A673 (cell line): ENCODE measurements at regions not wholly inside any gene's neighbourhood (a gene's known extent, or its start where the extent isn't known, plus 50 kb on each side); places are given as distances from the start of the nearest gene placed in this dataset.

Source experiments
- EZH2 ChIP-seq: fragments of 200-600 bp; sonication (generic); IDR thresholded peaks from 2 replicates; pipeline ENCODE4 v1.6.1; 2017; ENCODE audit warnings: borderline replicate concordance, low read depth, mild to moderate bottlenecking, mixed read lengths, antibody characterized with exemption, low read length; ENCODE audit not compliant: poor library complexity, severe bottlenecking
- TF ChIP-seq, protein P1 (sequence below): fragments of 300-800, 200-600 bp; sonication (generic); conservative IDR thresholded peaks from 2 replicates; pipeline ENCODE4 v1.5.1; 2017; ENCODE audit warnings: low read depth, mild to moderate bottlenecking, antibody characterized with exemption, low read length, moderate library complexity, mixed read lengths

- TF ChIP-seq, protein P1, sequence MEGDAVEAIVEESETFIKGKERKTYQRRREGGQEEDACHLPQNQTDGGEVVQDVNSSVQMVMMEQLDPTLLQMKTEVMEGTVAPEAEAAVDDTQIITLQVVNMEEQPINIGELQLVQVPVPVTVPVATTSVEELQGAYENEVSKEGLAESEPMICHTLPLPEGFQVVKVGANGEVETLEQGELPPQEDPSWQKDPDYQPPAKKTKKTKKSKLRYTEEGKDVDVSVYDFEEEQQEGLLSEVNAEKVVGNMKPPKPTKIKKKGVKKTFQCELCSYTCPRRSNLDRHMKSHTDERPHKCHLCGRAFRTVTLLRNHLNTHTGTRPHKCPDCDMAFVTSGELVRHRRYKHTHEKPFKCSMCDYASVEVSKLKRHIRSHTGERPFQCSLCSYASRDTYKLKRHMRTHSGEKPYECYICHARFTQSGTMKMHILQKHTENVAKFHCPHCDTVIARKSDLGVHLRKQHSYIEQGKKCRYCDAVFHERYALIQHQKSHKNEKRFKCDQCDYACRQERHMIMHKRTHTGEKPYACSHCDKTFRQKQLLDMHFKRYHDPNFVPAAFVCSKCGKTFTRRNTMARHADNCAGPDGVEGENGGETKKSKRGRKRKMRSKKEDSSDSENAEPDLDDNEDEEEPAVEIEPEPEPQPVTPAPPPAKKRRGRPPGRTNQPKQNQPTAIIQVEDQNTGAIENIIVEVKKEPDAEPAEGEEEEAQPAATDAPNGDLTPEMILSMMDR, result no peak
- no peak for TF ChIP-seq EZH2
Measured at GRCh38 chr13:65977525-65977924, 1252.6 kb downstream of the PCDH9 start.
